ENCODE measurements at regions not wholly inside any gene's neighbourhood (a gene's known extent, or its start where the extent isn't known, plus 50 kb on each side); places are given as distances from the start of the nearest gene placed in this dataset.

DNA sequence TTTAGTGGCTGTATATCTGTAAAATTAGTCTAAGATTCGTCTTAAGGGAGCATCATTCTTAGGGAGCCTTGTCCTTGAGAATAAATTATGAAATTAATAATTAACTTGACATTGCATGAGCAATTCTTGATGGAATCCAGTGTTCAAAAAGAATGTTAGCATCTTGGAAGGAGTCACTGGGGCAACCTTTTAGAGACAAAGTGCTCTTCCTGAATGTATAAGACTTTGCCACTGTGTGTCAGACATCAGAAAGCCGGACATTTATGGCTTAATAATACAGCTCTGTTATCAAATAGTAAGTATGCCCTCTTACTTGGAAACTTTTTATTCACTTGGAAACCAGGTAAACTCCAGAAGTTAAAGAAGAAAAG lies 83.3 kb downstream of the CCER1 start:
- TF ChIP-seq, protein P1, sequence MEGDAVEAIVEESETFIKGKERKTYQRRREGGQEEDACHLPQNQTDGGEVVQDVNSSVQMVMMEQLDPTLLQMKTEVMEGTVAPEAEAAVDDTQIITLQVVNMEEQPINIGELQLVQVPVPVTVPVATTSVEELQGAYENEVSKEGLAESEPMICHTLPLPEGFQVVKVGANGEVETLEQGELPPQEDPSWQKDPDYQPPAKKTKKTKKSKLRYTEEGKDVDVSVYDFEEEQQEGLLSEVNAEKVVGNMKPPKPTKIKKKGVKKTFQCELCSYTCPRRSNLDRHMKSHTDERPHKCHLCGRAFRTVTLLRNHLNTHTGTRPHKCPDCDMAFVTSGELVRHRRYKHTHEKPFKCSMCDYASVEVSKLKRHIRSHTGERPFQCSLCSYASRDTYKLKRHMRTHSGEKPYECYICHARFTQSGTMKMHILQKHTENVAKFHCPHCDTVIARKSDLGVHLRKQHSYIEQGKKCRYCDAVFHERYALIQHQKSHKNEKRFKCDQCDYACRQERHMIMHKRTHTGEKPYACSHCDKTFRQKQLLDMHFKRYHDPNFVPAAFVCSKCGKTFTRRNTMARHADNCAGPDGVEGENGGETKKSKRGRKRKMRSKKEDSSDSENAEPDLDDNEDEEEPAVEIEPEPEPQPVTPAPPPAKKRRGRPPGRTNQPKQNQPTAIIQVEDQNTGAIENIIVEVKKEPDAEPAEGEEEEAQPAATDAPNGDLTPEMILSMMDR (IDR thresholded peaks at IDR 0.05; ENCODE audit: insufficient read depth, low read depth, low read length) = no peak
- no peak overlapping the region for H3K4me3 ChIP-seq (ENCODE audit: low read depth, low read length)
- DNase-seq (ENCODE audit: low read depth) = no peak

DNA sequence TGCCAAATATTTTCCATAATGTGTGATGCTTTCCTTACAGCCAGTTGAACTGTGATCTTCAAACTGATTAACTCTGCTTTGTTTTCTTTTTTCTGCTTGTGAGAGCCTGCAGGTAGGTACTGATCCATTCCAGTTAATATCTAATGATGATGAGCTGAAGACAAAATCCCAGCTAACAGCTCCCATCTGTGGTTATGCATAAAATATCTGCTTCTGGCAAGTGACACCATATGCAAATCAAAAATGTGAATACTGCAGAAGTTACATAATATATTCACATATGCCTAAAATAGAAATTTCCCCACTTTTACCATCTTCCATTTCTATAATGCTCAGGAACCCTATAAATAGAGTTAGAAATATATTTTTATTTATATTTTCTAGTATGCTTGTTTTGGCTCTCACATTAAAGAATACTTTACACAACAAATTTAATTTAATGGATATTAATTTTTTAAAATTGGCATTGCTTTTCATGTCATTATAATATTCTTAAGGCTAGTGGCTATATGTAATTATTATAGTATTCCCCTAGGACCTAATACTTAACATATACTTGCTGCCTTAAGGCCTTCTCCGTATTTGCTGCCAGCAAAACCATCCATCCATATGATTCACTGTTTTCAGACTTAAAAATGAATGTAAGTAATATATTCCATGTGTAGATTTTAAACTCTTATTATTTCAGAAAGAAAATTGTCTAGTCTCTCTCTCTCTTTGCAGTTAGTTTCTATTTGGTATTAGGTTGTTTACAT lies 83.8 kb downstream of the CCER1 start:
- TF ChIP-seq, protein P1 (IDR thresholded peaks at IDR 0.05; ENCODE audit: insufficient read depth, low read depth, low read length) = no peak
- no peak for DNase-seq (ENCODE audit: low read depth)
- H3K4me3 ChIP-seq (ENCODE audit: low read depth, low read length) = no peak overlapping the region

DNA sequence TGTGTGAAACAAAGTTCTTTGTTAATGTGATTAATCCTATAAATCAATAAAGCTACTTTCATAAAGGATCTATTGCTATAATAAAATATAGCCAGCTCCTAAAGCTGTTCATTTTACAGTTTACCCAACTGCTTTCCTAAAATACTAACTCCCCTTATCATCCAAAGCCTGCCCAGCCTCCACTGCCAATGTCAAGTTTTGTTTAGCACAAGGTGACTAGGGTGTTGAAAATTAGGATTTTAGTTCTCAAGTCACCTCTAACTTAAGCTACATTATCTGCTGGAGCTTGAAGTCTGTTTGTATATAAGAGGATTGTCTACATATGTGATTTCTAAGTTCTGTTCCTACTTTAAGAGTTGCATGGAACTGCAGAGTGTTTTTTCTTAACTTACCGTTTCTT lies 86.3 kb downstream of the CCER1 start:
- no peak for DNase-seq (ENCODE audit: low read depth)
- TF ChIP-seq, protein P1 (IDR thresholded peaks at IDR 0.05; ENCODE audit: insufficient read depth, low read depth, low read length) = no peak
- no peak overlapping the region for H3K4me3 ChIP-seq (ENCODE audit: low read depth, low read length)

DNA sequence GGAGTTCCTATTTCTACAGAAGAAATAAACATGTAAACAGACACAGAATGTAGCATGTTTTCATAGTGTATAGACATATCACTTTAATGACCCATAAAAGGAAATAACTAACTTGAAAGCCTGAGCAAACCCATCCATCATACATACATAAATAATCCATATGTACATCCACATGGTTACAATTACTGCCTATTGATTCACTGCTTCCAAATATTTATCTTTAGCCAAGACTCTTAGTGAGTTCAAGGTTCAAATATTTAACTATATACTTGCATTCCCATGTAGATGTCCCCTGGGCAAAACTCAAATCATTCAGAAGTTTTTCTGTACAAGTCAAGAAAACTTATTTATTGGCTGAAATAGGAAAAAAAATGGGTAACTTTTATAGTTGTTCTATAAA lies 95.4 kb downstream of the CCER1 start:
- no peak for DNase-seq (ENCODE audit: low read depth)
- TF ChIP-seq, protein P1 (IDR thresholded peaks at IDR 0.05; ENCODE audit: insufficient read depth, low read depth, low read length) = no peak
- no peak overlapping the region for H3K4me3 ChIP-seq (ENCODE audit: low read depth, low read length)

DNA sequence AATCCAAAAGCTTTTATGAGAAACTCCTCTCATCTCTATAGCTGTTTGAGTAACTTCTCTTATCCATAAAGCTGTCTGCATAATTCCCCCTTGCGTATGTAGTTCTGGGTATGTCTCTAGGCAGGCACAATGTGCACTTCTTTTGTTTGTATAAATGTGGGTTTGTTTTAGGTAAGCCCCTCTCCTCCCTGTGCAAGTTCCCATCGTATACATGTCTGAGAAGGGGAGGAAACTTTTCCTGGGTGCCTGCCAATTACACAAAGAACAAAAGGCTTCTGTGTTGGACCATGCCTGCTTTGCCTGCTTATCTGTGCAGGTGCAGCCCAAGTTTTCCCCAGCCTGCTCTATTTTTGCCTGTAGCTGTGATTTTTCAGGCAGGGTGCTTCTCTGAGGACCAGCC lies 96.7 kb downstream of the CCER1 start:
- TF ChIP-seq, protein P1 (IDR thresholded peaks at IDR 0.05; ENCODE audit: insufficient read depth, low read depth, low read length) = no peak
- H3K4me3 ChIP-seq (ENCODE audit: low read depth, low read length) = no peak overlapping the region
- DNase-seq (ENCODE audit: low read depth) = no peak

DNA sequence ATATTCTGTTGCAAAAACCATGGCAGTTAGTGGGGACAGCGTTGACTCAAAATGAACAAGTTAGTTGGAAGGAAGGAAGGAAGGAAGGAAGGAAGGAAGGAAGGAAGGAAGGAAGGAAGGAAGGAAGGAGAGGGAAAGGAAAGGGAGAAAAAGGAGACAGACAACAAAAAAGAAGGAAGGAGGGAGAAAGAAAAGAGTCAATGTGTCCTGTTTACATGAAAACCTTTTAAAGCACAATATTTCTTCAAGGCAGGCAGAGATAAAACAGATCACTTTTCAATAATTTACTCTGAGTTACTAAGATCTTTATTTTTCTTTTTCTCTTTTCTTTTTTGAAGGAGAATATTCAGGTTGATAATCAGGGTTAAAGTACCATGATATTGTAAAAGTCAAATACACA lies 99.4 kb downstream of the CCER1 start:
- DNase-seq (ENCODE audit: low read depth) = no peak
- H3K4me3 ChIP-seq (ENCODE audit: low read depth, low read length) = no peak overlapping the region
- TF ChIP-seq, protein P1 (IDR thresholded peaks at IDR 0.05; ENCODE audit: insufficient read depth, low read depth, low read length) = no peak
